ENCODE measurements at regions not wholly inside any gene's neighbourhood (a gene's known extent, or its start where the extent isn't known, plus 50 kb on each side); places are given as distances from the start of the nearest gene placed in this dataset.

DNA sequence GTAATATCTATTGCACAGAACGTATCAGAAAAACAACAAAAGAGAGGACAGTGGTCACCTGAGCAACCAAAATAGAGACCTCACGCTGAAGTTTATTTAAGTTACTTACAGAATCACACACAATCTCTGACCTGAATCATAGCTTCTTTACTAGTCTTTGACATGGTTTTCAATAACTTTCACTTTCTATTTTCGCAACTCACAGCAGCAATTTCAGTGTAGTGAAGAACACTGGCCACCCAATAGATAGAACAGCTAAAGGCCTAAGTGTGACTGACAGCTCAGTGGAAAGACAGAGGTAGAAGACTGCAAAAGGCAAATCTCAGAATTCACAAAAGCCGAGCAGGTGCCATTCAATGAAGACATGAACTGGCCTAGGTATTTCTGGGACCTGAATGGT, 435.6 kb upstream of the CHRM3 start:
- Histone ChIP-seq H3K9me3 (no peaks in the 10 kb centered on the region), H3K36me3 (no peaks in the 10 kb centered on the region), H3K27me3 (no peaks in the 10 kb centered on the region), H3K4me1 (peaks cover 4% of the 10 kb centered on the region), H3K4me3 (ENCODE audit: low read depth, low read length) (no peak overlapping the region)
- DNase-seq, result no peak
- no peak for TF ChIP-seq CTCF (IDR thresholded peaks at IDR 0.05; ENCODE audit: low read depth, low read length)

DNA sequence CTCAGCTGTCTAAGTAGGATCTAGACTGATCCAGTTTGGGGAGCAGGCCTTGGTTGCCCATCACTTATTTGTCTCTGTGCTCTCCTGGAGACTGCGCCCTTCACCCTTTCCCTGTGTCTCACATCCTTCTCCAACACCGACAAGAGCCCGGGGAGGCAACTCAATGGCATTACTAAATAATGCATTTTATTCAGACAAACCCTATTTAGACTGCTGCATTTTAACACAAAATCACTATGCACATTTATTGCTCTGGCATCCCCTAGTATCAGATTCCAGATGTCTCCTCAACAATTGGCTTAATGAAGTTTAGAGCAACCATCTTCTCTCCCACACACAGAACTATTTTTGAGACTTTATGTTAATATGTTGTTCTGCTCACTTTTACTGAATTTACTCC, 436.4 kb upstream of the CHRM3 start:
- DNase-seq, result no peak
- H3K9me3 ChIP-seq, result no peaks in the 10 kb centered on the region
- no peak for TF ChIP-seq CTCF (IDR thresholded peaks at IDR 0.05; ENCODE audit: low read depth, low read length)
- H3K27me3 ChIP-seq, result no peaks in the 10 kb centered on the region
- no peaks in the 10 kb centered on the region for H3K36me3 ChIP-seq
- no peak overlapping the region for H3K4me3 ChIP-seq (ENCODE audit: low read depth, low read length)
- no peaks in the 10 kb centered on the region for H3K4me1 ChIP-seq

DNA sequence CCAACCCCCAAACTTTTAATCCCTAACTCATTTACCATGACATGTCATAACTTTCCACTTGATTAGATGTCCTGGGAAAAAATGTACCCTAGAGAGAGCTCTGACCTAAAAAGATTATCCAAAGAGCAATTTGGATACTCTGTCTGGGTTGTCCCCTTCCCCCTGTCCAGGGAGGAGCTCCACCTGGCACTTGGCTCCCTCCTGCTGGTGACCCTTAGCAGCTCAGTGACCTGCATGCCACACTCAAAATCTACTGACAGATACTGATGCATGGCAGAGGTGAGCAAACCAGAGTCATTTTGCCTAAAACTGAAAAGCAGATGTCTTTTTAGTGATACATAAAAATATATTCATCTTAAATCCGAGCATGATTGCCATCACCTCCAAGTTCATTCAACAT, 442.3 kb upstream of the CHRM3 start:
- no peak overlapping the region for H3K4me3 ChIP-seq (ENCODE audit: low read depth, low read length)
- no peaks in the 10 kb centered on the region for H3K9me3 ChIP-seq
- no peaks in the 10 kb centered on the region for H3K27me3 ChIP-seq
- peak; percentile 15 for DNase-seq
- TF ChIP-seq CTCF (IDR thresholded peaks at IDR 0.05; ENCODE audit: low read depth, low read length), result peak; percentile 32
- H3K4me1 ChIP-seq, result no peaks in the 10 kb centered on the region
- no peaks in the 10 kb centered on the region for H3K36me3 ChIP-seq

DNA sequence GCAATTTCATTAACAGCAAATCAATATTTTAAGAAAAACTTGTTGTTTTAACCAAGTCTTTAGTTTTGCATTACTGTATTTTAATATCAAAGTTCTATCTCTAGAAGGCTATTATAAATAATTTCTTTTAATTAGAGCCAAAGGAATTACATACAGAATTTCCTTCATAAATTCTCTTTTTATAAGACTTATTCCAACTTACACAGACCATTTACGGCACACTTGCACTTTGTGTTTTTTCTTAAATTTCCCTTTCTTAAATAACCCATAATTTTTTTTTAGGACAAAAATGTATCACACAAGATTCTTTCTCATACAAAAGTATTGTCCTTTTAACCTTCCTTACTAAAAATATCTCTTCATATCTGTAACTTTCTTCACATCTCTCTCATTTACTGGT, 458.5 kb upstream of the CHRM3 start:
- no peak for DNase-seq
- Histone ChIP-seq H3K9me3 (no peaks in the 10 kb centered on the region), H3K4me3 (ENCODE audit: low read depth, low read length) (no peak overlapping the region), H3K36me3 (no peaks in the 10 kb centered on the region), H3K4me1 (no peaks in the 10 kb centered on the region), H3K27me3 (no peaks in the 10 kb centered on the region)
- no peak for TF ChIP-seq CTCF (IDR thresholded peaks at IDR 0.05; ENCODE audit: low read depth, low read length)

DNA sequence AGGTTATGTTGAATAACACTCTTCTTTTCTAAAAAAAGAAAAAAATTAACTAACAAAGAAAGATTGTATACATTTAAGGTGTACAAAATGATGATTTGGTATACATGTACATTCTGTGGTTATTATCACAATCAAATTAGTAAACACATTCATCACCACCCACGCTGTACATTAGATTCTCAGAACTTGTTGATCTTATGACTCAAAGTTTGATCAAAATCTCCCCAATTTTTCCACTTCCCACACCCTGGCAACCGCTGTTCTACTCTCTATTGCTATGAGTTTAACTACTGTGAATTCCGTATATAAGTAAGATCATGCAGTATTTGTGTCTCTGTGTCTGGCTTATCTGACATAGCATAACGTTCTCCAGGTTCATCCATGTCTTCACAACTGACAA, 469.5 kb upstream of the CHRM3 start:
- Histone ChIP-seq H3K27me3 (no peaks in the 10 kb centered on the region), H3K36me3 (no peaks in the 10 kb centered on the region), H3K9me3 (no peaks in the 10 kb centered on the region), H3K4me3 (ENCODE audit: low read depth, low read length) (no peak overlapping the region), H3K4me1 (no peaks in the 10 kb centered on the region)
- DNase-seq, result no peak
- TF ChIP-seq CTCF (IDR thresholded peaks at IDR 0.05; ENCODE audit: low read depth, low read length), result no peak

DNA sequence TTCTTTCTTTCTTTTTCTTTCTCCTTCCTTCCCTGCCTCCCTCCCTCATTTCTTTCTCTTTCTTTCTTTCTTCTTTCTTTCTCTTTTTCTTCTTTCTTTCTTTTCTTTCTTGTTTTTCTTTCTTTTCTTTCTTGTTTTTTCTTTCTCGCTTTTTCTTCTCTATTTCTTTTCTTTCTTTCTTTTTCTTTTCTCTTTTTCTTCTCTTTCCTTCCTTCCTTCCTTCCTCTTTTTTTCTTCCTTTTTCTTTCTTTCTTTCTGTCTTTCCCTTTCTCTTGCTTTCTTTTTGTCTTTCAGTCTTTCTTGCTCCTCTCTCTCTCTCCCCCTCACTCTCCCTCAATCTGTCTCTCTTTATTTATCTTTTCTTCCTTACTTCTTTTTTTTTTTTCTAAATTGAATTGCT, 472.0 kb upstream of the CHRM3 start:
- H3K36me3 ChIP-seq, result no peaks in the 10 kb centered on the region
- no peak overlapping the region for H3K4me3 ChIP-seq (ENCODE audit: low read depth, low read length)
- H3K27me3 ChIP-seq, result no peaks in the 10 kb centered on the region
- no peaks in the 10 kb centered on the region for H3K4me1 ChIP-seq
- TF ChIP-seq CTCF (IDR thresholded peaks at IDR 0.05; ENCODE audit: low read depth, low read length), result no peak
- no peak for DNase-seq
- no peaks in the 10 kb centered on the region for H3K9me3 ChIP-seq

All from BE2C (cell line).